Thyroid gland (tissue), 4 donors: ENCODE measurements at regions not wholly inside any gene's neighbourhood (a gene's known extent, or its start where the extent isn't known, plus 50 kb on each side); places are given as distances from the start of the nearest gene placed in this dataset.

ENCODE experiments used
- DNase-seq, 2 donors: peaks; one replicate each; pipeline ENCODE4 v3.0.0-alpha.2; 2019
- H3K27ac ChIP-seq, 3 donors: fragments of 200-600 bp; sonication (generic); 1 replicate in 2 of 3; 2 replicates in 1 of 3; pipeline ENCODE4 v1.5.1; 2016 to 2019; ENCODE audit warnings: mild to moderate bottlenecking in 1 of 3, moderate library complexity in 1 of 3
- H3K27me3 ChIP-seq: fragments of 200-600 bp; sonication (generic); one replicate; pipeline ENCODE4 v1.5.1; 2019
- H3K36me3 ChIP-seq, 2 donors: fragments of 200-600 bp; sonication (generic); one replicate each; pipeline ENCODE4 v1.5.1; 2016 to 2019
- H3K4me1 ChIP-seq, 2 donors: fragments of 200-600 bp; sonication (generic); one replicate each; pipeline ENCODE4 v1.5.1; 2017 to 2019
- H3K4me3 ChIP-seq, 3 donors: fragments of 200-600 bp; sonication (generic); replicated peaks in 1 of 3; 1 replicate in 2 of 3; 2 replicates in 1 of 3; pipeline ENCODE4 v1.5.1; 2016; ENCODE audit warnings: mild to moderate bottlenecking in 1 of 3
- H3K9me3 ChIP-seq: fragments of 200-600 bp; sonication (generic); one replicate; pipeline ENCODE4 v1.5.1; 2017
- POLR2A ChIP-seq, 2 donors: fragments of 450-650 bp; IDR thresholded peaks; one replicate each; pipeline ENCODE4 v1.6.1; 2017; ENCODE audit warnings: antibody characterized with exemption in 2 of 2, mild to moderate bottlenecking in 2 of 2, moderate library complexity in 1 of 2
- WGBS, 2 donors: methylation state at CpG; one replicate each; pipeline ENCODE4 v1.1.5; 2017; 5-methylcytosine and 5-hydroxymethylcytosine counted together
- intact Hi-C: fragments of 100-400 bp; cut with DNase I; formaldehyde crosslinking; loops from one replicate; pipeline ENCODE4 v1.15.1; 2023
- TF ChIP-seq, protein P1 (sequence below), 6 experiments: fragments of 200-600 bp in 3 of 6; fragments of 450-650 bp in 3 of 6; sonication (generic) in 3 of 6; IDR thresholded peaks; one replicate each; pipeline ENCODE4 v1.5.1; 2016 to 2019; ENCODE audit warnings: antibody characterized with exemption in 6 of 6, mild to moderate bottlenecking in 2 of 6, inconsistent platforms in 1 of 6, moderate library complexity in 1 of 6

DNA sequence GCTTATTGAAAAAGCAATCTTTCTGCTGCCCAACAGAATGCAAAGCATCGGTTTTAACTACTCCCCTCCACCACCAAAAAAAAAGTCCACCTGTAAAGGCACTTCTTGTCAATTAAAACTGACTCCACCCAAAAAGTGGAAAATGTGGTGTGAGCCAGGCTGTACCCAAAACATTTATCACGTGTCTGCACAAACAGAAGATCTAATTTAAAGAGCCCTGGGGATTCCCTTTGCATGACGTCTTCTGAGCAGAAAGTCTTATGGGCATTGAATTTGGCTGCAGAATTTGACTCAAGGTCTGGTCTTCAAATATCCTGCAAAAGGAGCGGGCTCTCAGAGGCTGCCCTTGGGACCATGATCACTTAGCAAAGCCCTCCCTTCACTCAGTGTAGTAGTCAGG is 358.3 kb upstream of the KLHL29 start:
- no peaks in the 10 kb centered on the region for H3K27me3 ChIP-seq
- no peaks in the 10 kb centered on the region for H3K9me3 ChIP-seq
- TF ChIP-seq, protein P1, sequence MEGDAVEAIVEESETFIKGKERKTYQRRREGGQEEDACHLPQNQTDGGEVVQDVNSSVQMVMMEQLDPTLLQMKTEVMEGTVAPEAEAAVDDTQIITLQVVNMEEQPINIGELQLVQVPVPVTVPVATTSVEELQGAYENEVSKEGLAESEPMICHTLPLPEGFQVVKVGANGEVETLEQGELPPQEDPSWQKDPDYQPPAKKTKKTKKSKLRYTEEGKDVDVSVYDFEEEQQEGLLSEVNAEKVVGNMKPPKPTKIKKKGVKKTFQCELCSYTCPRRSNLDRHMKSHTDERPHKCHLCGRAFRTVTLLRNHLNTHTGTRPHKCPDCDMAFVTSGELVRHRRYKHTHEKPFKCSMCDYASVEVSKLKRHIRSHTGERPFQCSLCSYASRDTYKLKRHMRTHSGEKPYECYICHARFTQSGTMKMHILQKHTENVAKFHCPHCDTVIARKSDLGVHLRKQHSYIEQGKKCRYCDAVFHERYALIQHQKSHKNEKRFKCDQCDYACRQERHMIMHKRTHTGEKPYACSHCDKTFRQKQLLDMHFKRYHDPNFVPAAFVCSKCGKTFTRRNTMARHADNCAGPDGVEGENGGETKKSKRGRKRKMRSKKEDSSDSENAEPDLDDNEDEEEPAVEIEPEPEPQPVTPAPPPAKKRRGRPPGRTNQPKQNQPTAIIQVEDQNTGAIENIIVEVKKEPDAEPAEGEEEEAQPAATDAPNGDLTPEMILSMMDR (IDR thresholded peaks at IDR 0.05), result no peak
- no peak for TF ChIP-seq POLR2A (IDR thresholded peaks at IDR 0.05)
- no peaks in the 10 kb centered on the region for H3K4me1 ChIP-seq
- intact Hi-C loops, result no loop called here
- H3K36me3 ChIP-seq, result no peaks in the 10 kb centered on the region
- no peak overlapping the region for H3K27ac ChIP-seq
- no peak overlapping the region for H3K4me3 ChIP-seq
- 84 to 88% methylated on average over 4 of the region's 4 CpGs for WGBS, 2 donors
- DNase-seq, result no peak

DNA sequence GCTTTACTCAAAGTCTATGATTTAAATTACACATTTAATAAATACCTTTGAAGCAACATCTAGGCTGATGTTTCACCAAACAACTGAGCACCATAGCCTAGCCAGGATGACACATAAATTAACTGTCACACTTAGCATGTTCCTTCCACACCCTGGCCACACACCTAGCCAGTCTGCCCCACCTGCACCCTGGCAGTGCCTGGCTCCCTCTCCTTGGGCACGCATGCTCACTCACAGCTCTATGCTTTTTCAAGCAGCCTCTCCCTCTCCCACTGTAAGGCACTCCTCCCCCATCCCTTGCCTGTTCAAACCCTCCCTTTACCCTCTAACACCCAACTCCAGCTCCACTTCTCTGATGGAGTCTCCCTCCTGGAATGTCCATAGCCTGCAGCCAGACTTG is 357.6 kb upstream of the KLHL29 start:
- H3K9me3 ChIP-seq, result no peaks in the 10 kb centered on the region

DNA sequence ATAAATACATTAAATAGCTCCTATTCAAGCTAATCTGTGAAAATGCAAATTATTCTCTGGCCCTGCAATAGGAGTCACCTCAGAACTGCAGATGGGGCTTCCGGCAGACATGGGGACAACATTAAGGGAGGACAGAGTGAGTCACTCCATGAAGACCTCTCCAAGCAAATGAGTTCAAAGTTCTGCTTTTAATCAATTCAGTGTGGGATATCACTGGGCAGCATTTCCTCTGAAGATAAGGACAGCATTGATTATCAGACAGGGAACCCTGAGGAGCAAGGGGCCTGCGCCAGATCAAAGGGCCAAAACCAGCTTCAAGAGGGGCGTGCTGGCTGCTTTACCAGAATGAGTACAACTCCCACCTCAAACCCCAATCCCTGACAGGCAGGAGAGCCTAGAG is 356.9 kb upstream of the KLHL29 start:
- H3K36me3 ChIP-seq, result no peaks in the 10 kb centered on the region
- H3K27ac ChIP-seq, result no peak overlapping the region
- H3K4me1 ChIP-seq, result no peaks in the 10 kb centered on the region
- intact Hi-C loops, result no loop called here
- no peaks in the 10 kb centered on the region for H3K27me3 ChIP-seq
- DNase-seq, result no peak
- TF ChIP-seq, protein P1 (IDR thresholded peaks at IDR 0.05), result no peak
- 72 to 86% methylated on average over 3 of the region's 3 CpGs for WGBS, 2 donors
- H3K9me3 ChIP-seq, result no peaks in the 10 kb centered on the region
- no peak overlapping the region for H3K4me3 ChIP-seq

More for the DNA sequence above, 357.6 kb upstream of the KLHL29 start:
- Histone ChIP-seq H3K4me3 (no peak overlapping the region), H3K36me3 (no peaks in the 10 kb centered on the region), H3K27ac (no peak overlapping the region), H3K27me3 (no peaks in the 10 kb centered on the region), H3K4me1 (no peaks in the 10 kb centered on the region)
- no peak for DNase-seq
- TF ChIP-seq, protein P1 (IDR thresholded peaks at IDR 0.05), result no peak
- TF ChIP-seq POLR2A (IDR thresholded peaks at IDR 0.05), result no peak
- 41 to 57% methylated on average over 1 of the region's 1 CpG for WGBS, 2 donors
- intact Hi-C loops, result no loop called here

DNA sequence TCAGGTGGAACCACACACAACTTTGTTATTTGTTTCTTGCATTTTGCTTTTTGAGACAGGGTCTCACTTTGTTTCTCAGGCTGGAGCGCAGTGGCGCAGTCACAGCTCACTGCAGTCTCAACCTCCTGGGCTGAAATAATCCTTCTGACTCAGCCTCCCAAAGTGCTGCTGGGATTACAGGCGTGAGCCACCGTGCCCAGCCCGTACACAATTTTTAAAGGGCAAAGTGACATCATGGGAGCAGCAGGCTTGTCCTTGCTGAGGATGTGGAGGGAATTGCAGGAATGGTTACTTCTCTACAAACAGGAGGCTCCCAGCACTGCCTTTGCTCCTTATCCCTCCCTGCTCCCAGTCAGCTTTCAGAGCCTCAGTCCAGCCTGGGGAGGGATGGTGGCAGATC is 355.9 kb upstream of the KLHL29 start:
- H3K9me3 ChIP-seq, result no peaks in the 10 kb centered on the region
- WGBS, 2 donors, result 86 to 87% methylated on average over 5 of the region's 5 CpGs
- intact Hi-C loops, result no loop called here

DNA sequence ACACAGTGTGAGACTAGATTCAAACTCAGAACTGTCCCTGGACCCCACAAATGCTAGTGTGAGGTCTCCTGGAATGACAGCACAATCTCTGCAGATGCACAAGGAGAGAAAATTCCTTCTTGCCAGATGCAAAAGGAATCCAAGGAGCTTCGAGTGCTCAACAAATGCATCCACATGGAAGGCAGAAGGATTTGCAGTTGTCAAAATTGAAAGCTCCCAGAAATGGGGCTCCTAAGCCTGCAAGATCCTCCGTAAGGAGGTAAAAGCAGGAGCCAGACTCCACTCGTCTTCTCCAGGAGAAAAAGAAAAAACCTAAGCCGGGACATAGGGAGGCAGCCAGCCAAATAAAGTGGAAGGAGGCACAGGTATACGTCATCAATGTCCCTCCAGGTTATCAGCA is 355.0 kb upstream of the KLHL29 start:
- Histone ChIP-seq H3K4me3 (no peak overlapping the region), H3K9me3 (no peaks in the 10 kb centered on the region), H3K36me3 (no peaks in the 10 kb centered on the region), H3K4me1 (no peaks in the 10 kb centered on the region), H3K27me3 (no peaks in the 10 kb centered on the region), H3K27ac (no peak overlapping the region)
- intact Hi-C loops, result no loop called here
- TF ChIP-seq, protein P1 (IDR thresholded peaks at IDR 0.05), result no peak
- no peak for TF ChIP-seq POLR2A (IDR thresholded peaks at IDR 0.05)
- DNase-seq, result no peak
- 44 to 46% methylated on average over 5 of the region's 5 CpGs for WGBS, 2 donors

More for the DNA sequence above, 355.9 kb upstream of the KLHL29 start:
- Histone ChIP-seq H3K36me3 (no peaks in the 10 kb centered on the region), H3K27ac (no peak overlapping the region), H3K4me3 (no peak overlapping the region), H3K4me1 (no peaks in the 10 kb centered on the region), H3K27me3 (no peaks in the 10 kb centered on the region)
- DNase-seq, result no peak
- TF ChIP-seq, protein P1 (IDR thresholded peaks at IDR 0.05), result no peak
- no peak for TF ChIP-seq POLR2A (IDR thresholded peaks at IDR 0.05)
